ENCODE measurements at regions not wholly inside any gene's neighbourhood (a gene's known extent, or its start where the extent isn't known, plus 50 kb on each side); places are given as distances from the start of the nearest gene placed in this dataset.

GRCh38 chr1:214859647-214860046, 222.9 kb upstream of the KCNK2 start:
- POLR2A ChIA-PET, result no interaction called here
- peaks cover 6% of the 10 kb centered on the region for H3K9me3 Mint-ChIP-seq
- H3K4me3 Mint-ChIP-seq, result no peak overlapping the region
- ATAC-seq (no peak), DNase-seq (ENCODE audit: low spot score) (no peak)
- no peaks in the 10 kb centered on the region for H3K4me1 Mint-ChIP-seq
- H3K27me3 Mint-ChIP-seq (ENCODE audit: low read depth), result no peaks in the 10 kb centered on the region
- CTCF ChIA-PET, result no interaction called here
- no peaks in the 10 kb centered on the region for H3K36me3 Mint-ChIP-seq
- no peak overlapping the region for H3K27ac Mint-ChIP-seq
- TF ChIP-seq JUN (CRISPR knock-in tag; IDR thresholded peaks at IDR 0.05), result no peak
- no peak for TF ChIP-seq NR1H2 (CRISPR knock-in tag; IDR thresholded peaks at IDR 0.05)
- TF ChIP-seq STAT6 (CRISPR knock-in tag; conservative IDR thresholded peaks at IDR 0.05; ENCODE audit: low read depth), result no peak
- no peak for TF ChIP-seq E2F4 (CRISPR knock-in tag; IDR thresholded peaks at IDR 0.05; ENCODE audit: borderline replicate concordance, low read depth)
- TF ChIP-seq ZSCAN18 (CRISPR knock-in tag; IDR thresholded peaks at IDR 0.05), result no peak
- TF ChIP-seq MYBL2 (CRISPR knock-in tag; IDR thresholded peaks at IDR 0.05), result no peak

GRCh38 chr1:214861615-214862014, 220.9 kb upstream of the KCNK2 start:
- Mint-ChIP-seq H3K4me3 (no peak overlapping the region), H3K9me3 (peaks cover 6% of the 10 kb centered on the region), H3K27me3 (ENCODE audit: low read depth) (no peaks in the 10 kb centered on the region), H3K27ac (no peak overlapping the region), H3K4me1 (no peaks in the 10 kb centered on the region), H3K36me3 (no peaks in the 10 kb centered on the region)
- ATAC-seq (no peak), DNase-seq (ENCODE audit: low spot score) (no peak)
- ChIA-PET CTCF (no interaction called here), POLR2A (no interaction called here)
- TF ChIP-seq E2F5 (CRISPR knock-in tag; IDR thresholded peaks at IDR 0.05) (no peak), USF2 (CRISPR knock-in tag; IDR thresholded peaks at IDR 0.05) (no peak), JAZF1 (CRISPR knock-in tag; IDR thresholded peaks at IDR 0.05) (no peak), ZNF281 (CRISPR knock-in tag; IDR thresholded peaks at IDR 0.05) (no peak), E2F1 (CRISPR knock-in tag; IDR thresholded peaks at IDR 0.05) (no peak), ELF4 (CRISPR knock-in tag; IDR thresholded peaks at IDR 0.05; ENCODE audit: low read depth) (no peak), ARID4B (CRISPR knock-in tag; IDR thresholded peaks at IDR 0.05; ENCODE audit: borderline replicate concordance) (no peak), PRDM15 (CRISPR knock-in tag; IDR thresholded peaks at IDR 0.05) (no peak), EMX1 (CRISPR knock-in tag; IDR thresholded peaks at IDR 0.05) (no peak)

Measured in WTC11 (cell line).